DMS 273 treated with DMSO at 0.1 percent for 48 hours (cell line): ENCODE measurements at regions not wholly inside any gene's neighbourhood (a gene's known extent, or its start where the extent isn't known, plus 50 kb on each side); places are given as distances from the start of the nearest gene placed in this dataset.

ENCODE experiments used
- DNase-seq: peaks from one replicate; lab custom pipeline; 2025; lab: John Stamatoyannopoulos, UW

- DNase-seq, result no peak
Measured at GRCh38 chr6:6781873-6782227, 193.3 kb downstream of the LY86 start.

GRCh38 chr6:6783721-6784120 is 195.2 kb downstream of the LY86 start:
- DNase-seq, result no peak

- DNase-seq, result no peak
Measured at GRCh38 chr6:6784514-6785162, 196.1 kb downstream of the LY86 start.

GRCh38 chr6:6785163-6785521 is 196.6 kb downstream of the LY86 start:
- DNase-seq, result no peak

GRCh38 chr6:6788394-6789032 is 200.0 kb downstream of the LY86 start:
- DNase-seq, result peak; percentile 48

GRCh38 chr6:6790393-6790792 is 201.9 kb downstream of the LY86 start:
- no peak for DNase-seq

GRCh38 chr6:6790891-6791290 is 202.4 kb downstream of the LY86 start:
- DNase-seq, result no peak

GRCh38 chr6:6793388-6794250 is 205.1 kb downstream of the LY86 start:
- no peak for DNase-seq

- DNase-seq, result no peak
Measured at GRCh38 chr6:6795393-6795792, 206.9 kb downstream of the LY86 start.

- DNase-seq, result no peak
Measured at GRCh38 chr6:6796818-6797217, 208.3 kb downstream of the LY86 start.

- no peak for DNase-seq
Measured at GRCh38 chr6:6798448-6798860, 209.9 kb downstream of the LY86 start.

GRCh38 chr6:6801005-6801335 is 212.4 kb downstream of the LY86 start:
- no peak for DNase-seq

- no peak for DNase-seq
Measured at GRCh38 chr6:6801635-6802218, 213.2 kb downstream of the LY86 start.

- DNase-seq, result no peak
Measured at GRCh38 chr6:6803180-6803977, 214.9 kb downstream of the LY86 start.

- DNase-seq, result no peak
Measured at GRCh38 chr6:6804843-6805615, 216.5 kb downstream of the LY86 start.

GRCh38 chr6:6806844-6807518 is 218.5 kb downstream of the LY86 start:
- no peak for DNase-seq

- no peak for DNase-seq
Measured at GRCh38 chr6:6808343-6808742, 219.8 kb downstream of the LY86 start.

GRCh38 chr6:6808915-6809314 is 220.4 kb downstream of the LY86 start:
- no peak for DNase-seq

GRCh38 chr6:6810727-6811126 is 222.2 kb downstream of the LY86 start:
- no peak for DNase-seq

- no peak for DNase-seq
Measured at GRCh38 chr6:6811128-6812009, 222.8 kb downstream of the LY86 start.
